Ramos (cell line): ENCODE measurements at regions not wholly inside any gene's neighbourhood (a gene's known extent, or its start where the extent isn't known, plus 50 kb on each side); places are given as distances from the start of the nearest gene placed in this dataset.

Experiments used
- in situ Hi-C: fragments of 300-500 bp; cut with MboI; formaldehyde crosslinking; loops from one replicate; pipeline ENCODE4 v1.14.3; 2022; ENCODE audit warnings: low sequenced_read_pairs; ENCODE audit not compliant: unreplicated experiment

DNA sequence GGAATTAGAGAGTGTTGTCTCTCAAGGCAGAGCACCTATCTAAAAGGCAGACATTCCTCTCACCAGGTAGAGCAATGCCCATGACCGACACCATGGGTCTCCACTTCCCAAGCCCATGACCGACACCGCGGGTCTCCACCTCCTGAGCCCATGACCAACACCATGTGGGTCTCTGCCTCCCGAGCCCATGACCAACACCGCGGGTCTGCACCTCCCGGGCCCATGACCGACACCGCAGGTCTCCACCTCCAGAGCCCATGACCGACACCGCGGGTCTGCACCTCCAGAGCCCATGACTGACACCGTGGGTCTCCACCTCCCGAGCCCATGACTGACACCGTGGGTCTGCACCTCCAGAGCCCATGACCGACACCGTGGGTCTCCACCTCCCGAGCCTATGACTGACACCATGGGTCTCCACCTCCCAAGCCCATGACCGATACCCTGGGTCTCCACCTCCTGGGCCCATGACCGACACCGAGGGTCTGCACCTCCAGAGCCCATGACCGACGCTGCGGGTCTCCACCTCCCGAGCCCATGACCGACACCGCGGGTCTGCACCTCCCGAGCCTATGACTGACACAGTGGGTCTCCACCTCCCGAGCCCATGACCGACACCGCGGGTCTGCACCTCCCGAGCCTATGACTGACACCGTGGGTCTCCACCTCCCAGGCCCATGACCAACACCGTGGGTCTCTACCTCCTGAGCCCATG lies 262.4 kb upstream of the SALL3 start:
- in situ Hi-C loops = no loop called here

GRCh38 chr18:78717766-78718150 lies 261.9 kb upstream of the SALL3 start:
- in situ Hi-C loops = no loop called here

DNA sequence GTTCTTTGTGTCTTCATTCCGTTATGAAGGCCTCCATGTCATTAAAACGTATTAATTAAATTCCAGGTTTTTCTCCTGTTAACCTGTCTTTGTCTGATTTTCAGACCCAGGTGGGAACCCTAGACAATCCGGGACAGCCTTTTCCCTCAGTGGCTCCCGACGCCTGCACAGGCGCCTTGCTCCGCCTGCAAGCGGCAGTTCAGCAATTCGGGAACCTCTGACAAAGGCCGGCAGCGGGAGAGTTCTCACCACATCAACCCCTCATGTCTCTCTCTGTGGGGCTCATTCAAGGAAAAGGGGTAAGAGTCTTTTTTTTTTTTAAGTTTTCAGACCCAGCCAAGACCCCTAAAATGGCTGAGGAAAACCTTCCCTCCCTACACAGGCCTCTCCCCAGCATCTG lies 259.8 kb upstream of the SALL3 start:
- in situ Hi-C loops = no loop called here

DNA sequence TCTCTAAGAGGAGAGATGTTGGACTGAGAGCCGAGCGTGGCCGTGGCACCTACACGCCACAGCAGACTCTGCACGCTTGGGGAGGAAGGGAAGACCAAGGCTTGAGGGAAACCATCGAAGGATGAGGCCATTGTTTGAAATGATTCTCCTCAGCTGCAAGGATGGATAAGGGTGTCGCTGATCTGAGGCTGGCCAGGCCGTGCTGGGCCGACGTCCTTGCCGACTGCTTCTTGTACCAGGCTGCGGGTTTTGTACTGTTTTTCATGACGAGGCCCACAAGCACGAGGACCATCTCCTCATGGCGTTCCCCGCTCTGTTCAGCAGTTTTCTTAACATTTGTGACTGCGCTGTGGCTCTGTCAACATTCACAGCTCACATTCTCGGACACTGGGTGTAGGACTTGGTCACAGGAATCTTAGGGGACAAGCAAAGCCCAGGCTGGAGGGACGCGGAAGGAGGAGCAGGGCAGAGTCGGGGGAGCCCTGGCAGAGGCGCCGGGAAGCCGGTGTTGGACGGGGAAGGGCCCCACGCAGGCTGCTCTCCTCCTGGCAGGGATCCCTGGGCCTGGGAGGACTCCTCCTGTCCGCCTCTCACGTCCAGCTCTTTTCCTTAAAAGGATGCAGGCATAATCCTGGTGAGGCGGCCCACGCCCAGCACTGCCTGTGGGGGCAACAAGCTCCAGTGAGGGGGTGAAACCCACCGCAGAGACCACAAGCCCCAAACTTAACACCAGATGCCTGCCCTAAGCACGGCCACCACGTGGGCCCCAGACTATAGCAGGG lies 259.0 kb upstream of the SALL3 start:
- in situ Hi-C loops = no loop called here

DNA sequence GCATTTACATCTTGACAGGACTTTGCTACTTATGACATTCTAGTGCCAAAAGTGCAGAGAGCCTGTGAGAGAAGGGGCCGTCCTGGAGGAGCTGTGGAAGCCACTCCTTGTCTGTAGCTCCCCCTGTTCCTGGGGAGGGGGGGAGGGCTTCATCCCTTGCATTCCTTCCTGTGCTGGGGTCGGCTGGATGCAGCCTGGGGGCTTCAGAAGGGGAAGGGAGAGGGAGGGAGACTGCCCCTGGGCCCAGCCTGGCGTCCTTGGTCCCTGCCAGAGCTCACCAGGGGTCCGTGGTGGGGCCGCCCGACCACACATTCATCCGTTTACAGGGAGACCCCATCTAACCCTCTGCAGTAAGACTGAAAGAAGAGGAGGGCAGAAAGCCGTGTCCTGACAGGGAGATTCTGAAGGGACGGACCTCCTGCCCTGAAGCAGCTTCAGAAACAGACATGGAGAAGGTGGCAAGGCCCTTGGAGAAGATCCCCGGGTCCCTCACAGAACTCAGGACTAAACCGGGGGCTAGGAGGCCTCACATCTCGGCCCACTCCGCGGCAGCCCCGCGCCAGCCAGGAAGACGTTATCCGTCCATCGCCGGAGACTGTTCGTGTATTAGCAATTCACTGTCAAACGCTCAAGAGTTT lies 258.3 kb upstream of the SALL3 start:
- in situ Hi-C loops = no loop called here

DNA sequence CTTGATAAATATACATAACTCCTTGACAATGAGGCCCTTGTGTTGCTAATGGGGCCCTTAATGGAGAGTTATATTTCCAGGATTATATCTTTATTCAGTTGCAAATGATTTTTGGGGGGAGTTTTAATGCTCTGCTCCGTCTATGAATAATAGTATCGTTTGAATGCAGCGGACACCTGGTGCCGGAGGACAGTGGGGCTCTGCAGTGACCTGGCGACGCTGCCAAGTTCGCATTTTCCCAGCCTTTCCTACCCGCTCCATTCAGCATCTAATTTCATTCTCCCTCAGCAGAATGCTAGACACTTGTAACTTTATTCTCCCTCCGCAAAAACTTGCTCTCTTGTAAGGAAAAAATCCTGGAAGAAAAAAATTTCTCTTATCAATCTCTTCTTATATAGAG lies 257.6 kb upstream of the SALL3 start:
- in situ Hi-C loops = no loop called here

DNA sequence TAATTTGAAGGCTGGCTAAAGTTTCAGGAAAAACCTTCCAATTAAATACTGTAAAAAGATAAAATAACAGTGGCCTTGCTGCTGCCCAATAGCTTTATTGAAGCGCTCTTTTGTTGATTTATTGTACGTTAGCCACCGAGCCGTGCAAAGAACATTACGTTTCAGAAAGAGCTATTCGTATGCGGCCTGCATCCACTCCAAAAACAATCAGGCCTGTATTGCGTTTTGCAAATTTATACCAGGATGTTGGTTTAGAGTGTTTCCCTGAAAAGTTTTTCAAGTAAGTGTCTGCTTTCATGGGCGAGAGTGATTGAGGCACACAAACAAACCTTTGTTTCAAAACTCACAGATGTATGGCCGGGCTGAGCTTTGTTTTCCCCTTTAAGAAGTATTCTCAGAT lies 257.2 kb upstream of the SALL3 start:
- in situ Hi-C loops = no loop called here

DNA sequence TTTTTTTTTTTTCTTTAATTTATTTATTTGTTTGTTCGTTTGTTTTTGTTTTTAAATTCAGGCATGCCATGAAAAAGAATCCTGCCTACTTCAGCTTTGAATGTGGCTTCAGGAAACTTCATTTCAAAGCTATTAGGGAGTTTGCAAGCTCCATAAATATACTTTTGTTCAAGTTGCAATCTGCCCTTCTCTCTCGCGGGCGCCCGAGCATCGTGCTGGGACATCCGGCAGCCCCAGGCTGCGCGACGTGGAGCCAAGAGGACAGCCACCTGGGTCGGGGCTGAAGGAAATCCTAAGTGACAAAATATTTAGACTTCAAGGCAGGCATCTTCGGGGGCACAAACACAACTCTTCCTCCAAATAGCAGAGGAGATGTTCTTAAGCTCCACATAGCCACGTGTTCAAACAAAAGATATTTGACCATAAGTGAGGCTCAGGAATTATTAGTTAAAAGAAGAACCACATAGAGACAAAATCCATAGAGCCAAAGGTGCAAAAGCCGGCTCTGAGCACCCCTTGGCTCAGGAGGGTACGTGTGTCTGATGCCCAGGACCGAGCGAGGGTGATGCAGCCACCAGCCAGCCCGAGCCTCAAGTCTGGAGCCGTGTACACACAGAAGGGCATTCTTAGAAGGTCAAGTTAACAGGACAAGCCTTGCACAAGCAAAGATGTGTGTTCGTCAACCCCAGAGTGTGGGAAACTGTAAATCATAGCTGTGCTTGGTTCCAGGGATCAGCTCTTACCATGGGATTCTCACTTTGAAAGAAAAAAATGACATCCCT lies 256.5 kb upstream of the SALL3 start:
- in situ Hi-C loops = no loop called here

GRCh38 chr18:78724214-78724914 lies 255.3 kb upstream of the SALL3 start:
- in situ Hi-C loops = no loop called here

- in situ Hi-C loops = no loop called here
Observed at GRCh38 chr18:78725426-78725825, 254.2 kb upstream of the SALL3 start.

DNA sequence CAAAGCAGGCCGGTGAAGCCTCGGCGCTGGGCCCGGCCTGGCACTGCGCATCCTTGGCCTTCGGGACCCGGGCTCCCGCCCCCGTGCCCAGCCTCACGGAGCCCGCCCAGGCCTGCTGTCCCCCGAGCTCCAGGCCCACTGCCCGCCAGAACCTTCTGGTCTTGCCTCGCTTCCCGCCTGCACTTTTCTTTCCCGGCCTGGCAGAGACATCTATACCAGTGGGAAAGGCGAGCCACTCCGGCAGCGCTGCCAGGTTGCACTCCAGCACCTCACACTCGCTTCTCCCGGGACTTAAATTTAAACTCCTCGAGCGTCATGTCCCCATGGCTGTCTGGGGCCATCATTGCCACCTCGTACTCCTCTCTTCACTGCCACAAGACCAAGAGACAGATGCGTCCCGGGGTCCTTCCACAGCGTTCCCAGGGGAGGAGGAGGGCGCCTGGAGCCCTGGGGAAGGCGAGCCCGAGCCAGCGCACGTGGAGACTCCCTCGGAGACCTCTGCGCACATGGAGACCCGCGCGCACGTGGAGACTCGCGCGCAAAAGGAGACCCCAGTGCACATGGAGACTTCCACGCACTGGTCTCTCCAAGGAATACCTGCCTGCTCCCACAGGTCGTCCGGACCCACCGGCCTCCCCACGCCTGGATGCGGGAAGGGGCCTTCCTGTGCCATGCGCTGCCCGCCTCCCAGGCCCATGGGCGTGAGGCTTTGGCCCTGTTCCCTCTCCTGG lies 253.1 kb upstream of the SALL3 start:
- in situ Hi-C loops = no loop called here

DNA sequence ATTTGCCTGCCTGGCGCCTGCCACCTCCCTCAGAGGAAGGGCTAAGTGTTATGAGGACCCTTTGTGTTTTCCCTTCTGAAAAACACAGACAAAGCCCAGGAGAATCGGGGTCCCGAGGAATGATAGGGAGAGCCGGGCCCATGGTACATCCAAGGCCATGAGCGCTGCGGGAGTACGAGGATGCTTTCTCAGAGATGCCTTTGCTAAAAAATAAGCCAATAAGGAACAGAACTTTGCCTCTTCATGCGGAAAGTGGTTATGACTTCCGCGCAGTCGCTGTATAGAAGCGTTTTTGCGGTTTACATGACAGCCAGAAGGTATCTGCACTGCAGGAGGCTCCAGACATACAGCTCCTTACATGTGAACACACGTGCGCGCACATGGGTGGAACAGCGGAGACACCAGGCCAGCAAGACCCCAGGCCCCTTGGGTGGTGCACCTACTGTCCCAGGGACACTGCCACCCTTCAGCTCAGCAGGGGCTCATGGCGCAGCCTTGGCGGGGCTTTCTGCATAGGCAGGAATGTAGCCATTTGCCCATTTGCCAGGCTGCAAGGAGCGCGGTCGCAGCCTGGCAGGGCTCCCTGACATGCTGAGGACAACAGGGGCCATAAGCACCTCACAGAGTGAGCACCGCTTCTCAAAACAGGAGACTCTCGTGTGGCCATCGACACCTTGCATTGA lies 252.4 kb upstream of the SALL3 start:
- in situ Hi-C loops = no loop called here

- in situ Hi-C loops = no loop called here
Observed at GRCh38 chr18:78727877-78728783, 251.5 kb upstream of the SALL3 start.

- in situ Hi-C loops = no loop called here
Observed at GRCh38 chr18:78728784-78729467, 250.7 kb upstream of the SALL3 start.

DNA sequence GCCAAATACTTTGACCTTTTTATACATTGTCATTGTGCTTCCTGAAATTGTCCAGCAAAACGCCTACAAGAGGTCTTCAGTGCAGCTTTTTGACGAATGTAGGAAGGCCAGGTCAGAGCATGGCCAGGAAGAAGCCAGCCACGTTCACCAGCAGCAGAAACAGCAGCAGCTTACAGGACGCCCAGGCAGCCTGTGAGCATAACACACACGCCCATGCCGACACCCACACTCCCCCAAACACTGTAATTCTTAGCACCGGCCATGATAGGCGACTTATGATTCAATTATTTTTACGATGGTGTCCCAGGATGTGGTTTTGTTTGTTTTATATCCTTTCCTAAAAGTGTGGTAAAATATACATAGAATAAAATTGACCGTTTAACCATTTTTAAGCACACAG lies 249.1 kb upstream of the SALL3 start:
- in situ Hi-C loops = no loop called here

DNA sequence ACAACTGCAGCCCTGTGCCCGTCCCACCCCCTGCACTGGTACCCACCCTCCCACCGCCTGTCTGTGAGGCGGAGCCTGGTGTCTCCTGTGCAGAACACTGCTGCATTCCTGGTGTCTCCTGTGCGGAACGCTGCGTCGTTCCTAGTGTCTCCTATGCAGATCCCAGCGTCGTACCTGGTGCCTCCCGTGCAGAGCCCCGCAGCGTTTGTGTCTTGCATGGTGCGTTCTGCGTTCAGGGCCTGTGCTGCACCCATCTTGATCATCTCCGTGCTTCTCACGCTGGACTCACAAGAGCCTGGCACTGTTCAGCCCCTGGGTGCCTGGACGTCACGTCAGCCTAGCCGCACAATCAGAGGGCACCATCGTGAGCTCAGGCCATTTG lies 248.6 kb upstream of the SALL3 start:
- in situ Hi-C loops = no loop called here

- in situ Hi-C loops = no loop called here
Observed at GRCh38 chr18:78731398-78732032, 248.1 kb upstream of the SALL3 start.
